ENCODE measurements at regions not wholly inside any gene's neighbourhood (a gene's known extent, or its start where the extent isn't known, plus 50 kb on each side); places are given as distances from the start of the nearest gene placed in this dataset.
"Not testable (repeated sequence)": the region's sequence is repeated elsewhere in the genome, so short reads cannot be mapped to it uniquely, and the experiment has no call there.

- H2BK15ac ChIP-seq (ENCODE audit: low read depth, low read length); H3K9me1 ChIP-seq (ENCODE audit: insufficient read depth, low read length); H3K23ac ChIP-seq (ENCODE audit: low read depth, low read length); H3K36me3 ChIP-seq (ENCODE audit: control insufficient read depth, insufficient read depth, low read length); H3K79me1 ChIP-seq (ENCODE audit: low read depth in 1 of 2, low read length in 2 of 2); BruUV-seq (replicated peaks); CTCF ChIA-PET; H3K9ac ChIP-seq (ENCODE audit: low read depth, low read length); H4K91ac ChIP-seq (ENCODE audit: insufficient read depth, low read depth, low read length); H3K56ac ChIP-seq (ENCODE audit: extremely low read depth, insufficient read depth, low read length); H4K8ac ChIP-seq (ENCODE audit: low read depth in 2 of 2, low read length in 2 of 2); H4K20me1 ChIP-seq (ENCODE audit: insufficient read depth, low read length); H3K4me2 ChIP-seq (ENCODE audit: low read depth, low read length); H3K27me3 ChIP-seq (ENCODE audit: control insufficient read depth, insufficient read depth, low read length); H2BK5ac ChIP-seq (ENCODE audit: low read depth, low read length, poor library complexity, severe bottlenecking); H3K27ac ChIP-seq (ENCODE audit: insufficient read depth, low read length); dilution Hi-C loops (cut with HindIII; ENCODE audit: low sequenced_read_pairs, unreplicated experiment); intact Hi-C loops (cut with micrococcal nuclease); H2AK9ac ChIP-seq (replicated peaks; ENCODE audit: low read depth, low read length, poor library complexity); H3K4ac ChIP-seq (ENCODE audit: low read depth, low read length); H2AK5ac ChIP-seq (ENCODE audit: low read depth, low read length); H2BK20ac ChIP-seq (ENCODE audit: low read depth, low read length); ATAC-seq (ENCODE audit: low read depth); in situ Hi-C loops (cut with MboI; ENCODE audit: low sequenced_read_pairs); H2BK120ac ChIP-seq (ENCODE audit: low read depth, low read length); H4K5ac ChIP-seq (ENCODE audit: low read depth, low read length); H3K9me3 ChIP-seq (ENCODE audit: control insufficient read depth, insufficient read depth, low read length); H2AFZ ChIP-seq (replicated peaks; ENCODE audit: low read length, poor library complexity); H3K14ac ChIP-seq (replicated peaks; ENCODE audit: low read depth, low read length); POLR2A ChIA-PET (ENCODE audit: unreplicated experiment); DNase-seq; H3K18ac ChIP-seq (ENCODE audit: low read depth, low read length); H3K4me3 ChIP-seq (ENCODE audit: insufficient read depth, low read depth, low read length); H3K4me1 ChIP-seq (ENCODE audit: control insufficient read depth, insufficient read depth, low read length): not testable (repeated sequence)
These were observed 115.9 kb downstream of the MAGEE1 start for GRCh38 chrX:76543381-76543780.

Data from IMR-90 (cell line).